ENCODE measurements at regions not wholly inside any gene's neighbourhood (a gene's known extent, or its start where the extent isn't known, plus 50 kb on each side); places are given as distances from the start of the nearest gene placed in this dataset.

- 92% methylated on average over 25 of the region's 25 CpGs for WGBS
- Histone ChIP-seq H2AK5ac (ENCODE audit: low read length, severe bottlenecking) (no peak overlapping the region), H3K9me3 (ENCODE audit: control insufficient read depth, low read length) (no peaks in the 10 kb centered on the region), H4K91ac (ENCODE audit: low read length) (no peak overlapping the region), H2BK12ac (ENCODE audit: low read length in 2 of 2) (no peak overlapping the region), H2AFZ (ENCODE audit: low read depth, low read length) (no peak overlapping the region), H3K36me3 (ENCODE audit: control insufficient read depth in 1 of 2, insufficient read depth in 2 of 2, low read depth in 1 of 2, low read length in 2 of 2) (no peaks in the 10 kb centered on the region), H3K4me1 (ENCODE audit: control insufficient read depth, insufficient read depth, low read depth, low read length) (no peaks in the 10 kb centered on the region), H3K14ac (ENCODE audit: low read length in 2 of 2) (no peak overlapping the region), H3K27me3 (ENCODE audit: control insufficient read depth in 1 of 2, insufficient read depth in 1 of 2, low read length in 2 of 2) (no peaks in the 10 kb centered on the region), H3K18ac (ENCODE audit: low read depth in 1 of 2, low read length in 2 of 2) (no peak overlapping the region), H4K8ac (ENCODE audit: low read length) (no peak overlapping the region), H3K4ac (ENCODE audit: low read depth in 1 of 2, low read length in 2 of 2) (no peak overlapping the region), H2BK120ac (ENCODE audit: low read depth, low read length) (no peak overlapping the region), H3K9ac (ENCODE audit: low read length) (no peak overlapping the region), H2BK5ac (ENCODE audit: low read depth, low read length, poor library complexity, severe bottlenecking) (no peak overlapping the region), H3K27ac (ENCODE audit: low read length, poor library complexity, severe bottlenecking) (no peak overlapping the region), H3K23ac (ENCODE audit: low read length in 2 of 2) (no peak overlapping the region), H2BK15ac (ENCODE audit: low read depth, poor library complexity, severe bottlenecking) (no peak overlapping the region), H3K4me2 (ENCODE audit: low read length, poor library complexity, severe bottlenecking) (no peak overlapping the region), H3K79me1 (replicated peaks; ENCODE audit: low read length, poor library complexity, severe bottlenecking) (no peaks in the 10 kb centered on the region), H3K4me3 (ENCODE audit: insufficient read depth in 1 of 2, low read depth in 1 of 2, low read length in 2 of 2) (no peak overlapping the region)
- no peak for DNase-seq
Observed at GRCh38 chr18:78727057-78727739, 252.4 kb upstream of the SALL3 start.

- Histone ChIP-seq H4K91ac (ENCODE audit: low read length) (no peak overlapping the region), H2BK120ac (ENCODE audit: low read depth, low read length) (no peak overlapping the region), H4K8ac (ENCODE audit: low read length) (no peak overlapping the region), H2AK5ac (ENCODE audit: low read length, severe bottlenecking) (no peak overlapping the region), H3K4me3 (ENCODE audit: insufficient read depth in 1 of 2, low read depth in 1 of 2, low read length in 2 of 2) (no peak overlapping the region), H2BK5ac (ENCODE audit: low read depth, low read length, poor library complexity, severe bottlenecking) (no peak overlapping the region), H2BK12ac (ENCODE audit: low read length in 2 of 2) (no peak overlapping the region), H2BK15ac (ENCODE audit: low read depth, poor library complexity, severe bottlenecking) (no peak overlapping the region), H3K27me3 (ENCODE audit: control insufficient read depth in 1 of 2, insufficient read depth in 1 of 2, low read length in 2 of 2) (no peaks in the 10 kb centered on the region), H3K9ac (ENCODE audit: low read length) (no peak overlapping the region), H3K23ac (ENCODE audit: low read length in 2 of 2) (no peak overlapping the region), H3K9me3 (ENCODE audit: control insufficient read depth, low read length) (no peaks in the 10 kb centered on the region), H3K4ac (ENCODE audit: low read depth in 1 of 2, low read length in 2 of 2) (no peak overlapping the region), H3K27ac (ENCODE audit: low read length, poor library complexity, severe bottlenecking) (no peak overlapping the region), H3K79me1 (replicated peaks; ENCODE audit: low read length, poor library complexity, severe bottlenecking) (no peaks in the 10 kb centered on the region), H3K4me1 (ENCODE audit: control insufficient read depth, insufficient read depth, low read depth, low read length) (no peaks in the 10 kb centered on the region), H3K36me3 (ENCODE audit: control insufficient read depth in 1 of 2, insufficient read depth in 2 of 2, low read depth in 1 of 2, low read length in 2 of 2) (no peaks in the 10 kb centered on the region), H3K4me2 (ENCODE audit: low read length, poor library complexity, severe bottlenecking) (no peak overlapping the region), H3K14ac (ENCODE audit: low read length in 2 of 2) (no peak overlapping the region), H3K18ac (ENCODE audit: low read depth in 1 of 2, low read length in 2 of 2) (no peak overlapping the region), H2AFZ (ENCODE audit: low read depth, low read length) (no peak overlapping the region)
- DNase-seq, result no peak
- WGBS, result 84% methylated on average over 22 of the region's 22 CpGs
Observed at GRCh38 chr18:78727877-78728783, 251.5 kb upstream of the SALL3 start.

- Histone ChIP-seq H3K9ac (ENCODE audit: low read length) (no peak overlapping the region), H2AFZ (ENCODE audit: low read depth, low read length) (no peak overlapping the region), H2BK12ac (ENCODE audit: low read length in 2 of 2) (no peak overlapping the region), H3K36me3 (ENCODE audit: control insufficient read depth in 1 of 2, insufficient read depth in 2 of 2, low read depth in 1 of 2, low read length in 2 of 2) (no peaks in the 10 kb centered on the region), H3K4me2 (ENCODE audit: low read length, poor library complexity, severe bottlenecking) (no peak overlapping the region), H2AK5ac (ENCODE audit: low read length, severe bottlenecking) (no peak overlapping the region), H2BK120ac (ENCODE audit: low read depth, low read length) (no peak overlapping the region), H3K4me3 (ENCODE audit: insufficient read depth in 1 of 2, low read depth in 1 of 2, low read length in 2 of 2) (no peak overlapping the region), H3K18ac (ENCODE audit: low read depth in 1 of 2, low read length in 2 of 2) (no peak overlapping the region), H3K27me3 (ENCODE audit: control insufficient read depth in 1 of 2, insufficient read depth in 1 of 2, low read length in 2 of 2) (no peaks in the 10 kb centered on the region), H3K23ac (ENCODE audit: low read length in 2 of 2) (no peak overlapping the region), H4K91ac (ENCODE audit: low read length) (peak overlapping the region; percentile 5), H3K4me1 (ENCODE audit: control insufficient read depth, insufficient read depth, low read depth, low read length) (no peaks in the 10 kb centered on the region), H3K9me3 (ENCODE audit: control insufficient read depth, low read length) (no peaks in the 10 kb centered on the region), H3K4ac (ENCODE audit: low read depth in 1 of 2, low read length in 2 of 2) (no peak overlapping the region), H2BK5ac (ENCODE audit: low read depth, low read length, poor library complexity, severe bottlenecking) (no peak overlapping the region), H3K14ac (ENCODE audit: low read length in 2 of 2) (no peak overlapping the region), H3K79me1 (replicated peaks; ENCODE audit: low read length, poor library complexity, severe bottlenecking) (no peaks in the 10 kb centered on the region), H3K27ac (ENCODE audit: low read length, poor library complexity, severe bottlenecking) (no peak overlapping the region), H2BK15ac (ENCODE audit: low read depth, poor library complexity, severe bottlenecking) (no peak overlapping the region), H4K8ac (ENCODE audit: low read length) (no peak overlapping the region)
- DNase-seq, result no peak
- 86% methylated on average over 24 of the region's 25 CpGs for WGBS
Observed at GRCh38 chr18:78728784-78729467, 250.7 kb upstream of the SALL3 start.

DNA sequence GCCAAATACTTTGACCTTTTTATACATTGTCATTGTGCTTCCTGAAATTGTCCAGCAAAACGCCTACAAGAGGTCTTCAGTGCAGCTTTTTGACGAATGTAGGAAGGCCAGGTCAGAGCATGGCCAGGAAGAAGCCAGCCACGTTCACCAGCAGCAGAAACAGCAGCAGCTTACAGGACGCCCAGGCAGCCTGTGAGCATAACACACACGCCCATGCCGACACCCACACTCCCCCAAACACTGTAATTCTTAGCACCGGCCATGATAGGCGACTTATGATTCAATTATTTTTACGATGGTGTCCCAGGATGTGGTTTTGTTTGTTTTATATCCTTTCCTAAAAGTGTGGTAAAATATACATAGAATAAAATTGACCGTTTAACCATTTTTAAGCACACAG is 249.1 kb upstream of the SALL3 start:
- Histone ChIP-seq H3K4me2 (ENCODE audit: low read length, poor library complexity, severe bottlenecking) (no peak overlapping the region), H3K27me3 (ENCODE audit: control insufficient read depth in 1 of 2, insufficient read depth in 1 of 2, low read length in 2 of 2) (no peaks in the 10 kb centered on the region), H3K4me1 (ENCODE audit: control insufficient read depth, insufficient read depth, low read depth, low read length) (no peaks in the 10 kb centered on the region), H3K79me1 (replicated peaks; ENCODE audit: low read length, poor library complexity, severe bottlenecking) (no peaks in the 10 kb centered on the region), H2BK15ac (ENCODE audit: low read depth, poor library complexity, severe bottlenecking) (no peak overlapping the region), H2BK5ac (ENCODE audit: low read depth, low read length, poor library complexity, severe bottlenecking) (no peak overlapping the region), H2BK12ac (ENCODE audit: low read length in 2 of 2) (no peak overlapping the region), H4K8ac (ENCODE audit: low read length) (no peak overlapping the region), H3K4me3 (ENCODE audit: insufficient read depth in 1 of 2, low read depth in 1 of 2, low read length in 2 of 2) (no peak overlapping the region), H2AFZ (ENCODE audit: low read depth, low read length) (no peak overlapping the region), H3K9ac (ENCODE audit: low read length) (no peak overlapping the region), H2BK120ac (ENCODE audit: low read depth, low read length) (no peak overlapping the region), H3K18ac (ENCODE audit: low read depth in 1 of 2, low read length in 2 of 2) (no peak overlapping the region), H3K14ac (ENCODE audit: low read length in 2 of 2) (no peak overlapping the region), H4K91ac (ENCODE audit: low read length) (no peak overlapping the region), H3K9me3 (ENCODE audit: control insufficient read depth, low read length) (no peaks in the 10 kb centered on the region), H2AK5ac (ENCODE audit: low read length, severe bottlenecking) (no peak overlapping the region), H3K4ac (ENCODE audit: low read depth in 1 of 2, low read length in 2 of 2) (no peak overlapping the region), H3K23ac (ENCODE audit: low read length in 2 of 2) (no peak overlapping the region), H3K27ac (ENCODE audit: low read length, poor library complexity, severe bottlenecking) (no peak overlapping the region), H3K36me3 (ENCODE audit: control insufficient read depth in 1 of 2, insufficient read depth in 2 of 2, low read depth in 1 of 2, low read length in 2 of 2) (no peaks in the 10 kb centered on the region)
- WGBS, result 53% methylated on average over 7 of the region's 10 CpGs
- DNase-seq, result no peak

Measured in mesenchymal stem cell (in vitro differentiated cells and primary cell).